IMR-90 (cell line): ENCODE measurements at regions not wholly inside any gene's neighbourhood (a gene's known extent, or its start where the extent isn't known, plus 50 kb on each side); places are given as distances from the start of the nearest gene placed in this dataset.

ENCODE experiments used
- ATAC-seq: fragments of 200-7000 bp; cut with Tn5 transposase; 2 replicates; pipeline ENCODE4 v1.9.1; 2020; ENCODE audit warnings: low read depth, mild to moderate bottlenecking, moderate library complexity
- BruUV-seq: library from RNA; stranded (reverse); fragments of 400-500 nt; replicated peaks from 2 replicates; lab custom pipeline; 2021; lab: Mats Ljungman, UMichigan
- CTCF ChIA-PET: fragments of 300-600 bp; formaldehyde crosslinking; extraction: SDS; loops from one replicate; lab custom pipeline; 2021; ENCODE audit warnings: antibody characterized with exemption; lab: Yijun Ruan, JAX
- POLR2A ChIA-PET: fragments of 300-600 bp; sonication (Branson Sonifier 250); formaldehyde crosslinking; loops from one replicate; lab custom pipeline; 2022; ENCODE audit warnings: antibody characterized with exemption; ENCODE audit not compliant: unreplicated experiment; lab: Charles Lee
- DNase-seq: peaks from one replicate; pipeline ENCODE4 v3.0.0; 2013
- H2AFZ ChIP-seq: replicated peaks from 2 replicates; pipeline ENCODE3; 2013; ENCODE audit warnings: low read length, mild to moderate bottlenecking; ENCODE audit not compliant: poor library complexity
- H2AK5ac ChIP-seq: 2 replicates; pipeline ENCODE4 v1.6.1; 2013; ENCODE audit warnings: low read depth, low read length, inconsistent platforms
- H2AK9ac ChIP-seq: replicated peaks from 2 replicates; pipeline ENCODE3; 2013; ENCODE audit warnings: mild to moderate bottlenecking, low read depth, low read length, moderate library complexity; ENCODE audit not compliant: poor library complexity
- H2BK120ac ChIP-seq: 2 replicates; pipeline ENCODE4 v1.6.1; 2013; ENCODE audit warnings: low read depth, low read length, inconsistent platforms
- H2BK15ac ChIP-seq: 3 replicates; pipeline ENCODE4 v1.6.1; 2013; ENCODE audit warnings: low read depth, low read length, inconsistent platforms
- H2BK20ac ChIP-seq: 2 replicates; pipeline ENCODE4 v1.6.1; 2013; ENCODE audit warnings: low read depth, mild to moderate bottlenecking, inconsistent platforms, low read length, moderate library complexity
- H2BK5ac ChIP-seq: 2 replicates; pipeline ENCODE4 v1.6.1; 2013; ENCODE audit warnings: mild to moderate bottlenecking, low read depth, low read length, inconsistent platforms; ENCODE audit not compliant: poor library complexity, severe bottlenecking
- H3K14ac ChIP-seq: replicated peaks from 2 replicates; pipeline ENCODE4 v1.6.1; 2013; ENCODE audit warnings: low read depth, low read length, inconsistent platforms
- H3K18ac ChIP-seq: 2 replicates; pipeline ENCODE4 v1.6.1; 2013; ENCODE audit warnings: low read depth, low read length, control low read depth
- H3K23ac ChIP-seq: 2 replicates; pipeline ENCODE4 v1.6.1; 2013; ENCODE audit warnings: low read depth, low read length, inconsistent platforms
- H3K27ac ChIP-seq: 2 replicates; pipeline ENCODE4 v1.5.1; 2013; ENCODE audit warnings: mild to moderate bottlenecking, control low read depth, low read length; ENCODE audit not compliant: insufficient read depth
- H3K27me3 ChIP-seq: 2 replicates; pipeline ENCODE4 v1.6.1; 2013; ENCODE audit warnings: low read length; ENCODE audit not compliant: control insufficient read depth, insufficient read depth
- H3K36me3 ChIP-seq: 2 replicates; pipeline ENCODE4 v1.6.1; 2013; ENCODE audit warnings: low read length, mixed read lengths; ENCODE audit not compliant: control insufficient read depth, insufficient read depth
- H3K4ac ChIP-seq: 2 replicates; pipeline ENCODE4 v1.6.1; 2013; ENCODE audit warnings: low read depth, low read length, inconsistent platforms
- H3K4me1 ChIP-seq: 2 replicates; pipeline ENCODE4 v1.6.1; 2013; ENCODE audit warnings: low read length, mixed read lengths; ENCODE audit not compliant: control insufficient read depth, insufficient read depth
- H3K4me2 ChIP-seq: 2 replicates; pipeline ENCODE4 v1.6.1; 2013; ENCODE audit warnings: low read depth, mild to moderate bottlenecking, control low read depth, low read length, moderate library complexity
- H3K4me3 ChIP-seq: 2 replicates; pipeline ENCODE4 v1.5.1; 2013; ENCODE audit warnings: low read depth, mild to moderate bottlenecking, control low read depth, low read length, moderate library complexity; ENCODE audit not compliant: insufficient read depth
- H3K56ac ChIP-seq: 2 replicates; pipeline ENCODE4 v1.6.1; 2013; ENCODE audit warnings: low read length, inconsistent platforms; ENCODE audit not compliant: insufficient read depth; ENCODE audit errors: extremely low read depth
- H3K79me1 ChIP-seq, 2 experiments: 2 replicates each; pipeline ENCODE4 v1.6.1; 2013; ENCODE audit warnings: low read length in 2 of 2, inconsistent platforms in 1 of 2, low read depth in 1 of 2
- H3K9ac ChIP-seq: 2 replicates; pipeline ENCODE4 v1.6.1; 2013; ENCODE audit warnings: low read depth, low read length, control low read depth
- H3K9me1 ChIP-seq: 2 replicates; pipeline ENCODE4 v1.6.1; 2013; ENCODE audit warnings: low read length, inconsistent platforms; ENCODE audit not compliant: insufficient read depth
- H3K9me3 ChIP-seq: 2 replicates; pipeline ENCODE4 v1.6.1; 2013; ENCODE audit warnings: low read length; ENCODE audit not compliant: control insufficient read depth, insufficient read depth
- H4K20me1 ChIP-seq: 2 replicates; pipeline ENCODE4 v1.6.1; 2013; ENCODE audit warnings: low read length, inconsistent platforms; ENCODE audit not compliant: insufficient read depth
- H4K5ac ChIP-seq: 2 replicates; pipeline ENCODE4 v1.6.1; 2013; ENCODE audit warnings: mild to moderate bottlenecking, low read depth, low read length, control low read depth
- H4K8ac ChIP-seq, 2 experiments: 2 replicates each; pipeline ENCODE4 v1.6.1; 2013; ENCODE audit warnings: low read depth in 2 of 2, low read length in 2 of 2, control low read depth in 1 of 2, inconsistent platforms in 1 of 2
- H4K91ac ChIP-seq: 2 replicates; pipeline ENCODE4 v1.6.1; 2013; ENCODE audit warnings: low read depth, low read length, inconsistent platforms; ENCODE audit not compliant: insufficient read depth
- CTCF ChIP-seq: conservative IDR thresholded peaks from 2 replicates; pipeline ENCODE4 v1.5.1; 2012; ENCODE audit warnings: mild to moderate bottlenecking, low read depth, low read length, improper control_type of control experiment
- NFE2L2 ChIP-seq: fragments of 150-350 bp; IDR thresholded peaks from 2 replicates; pipeline ENCODE4 v1.6.1; 2016; ENCODE audit warnings: low read depth, mild to moderate bottlenecking, low read length
- POLR2A ChIP-seq: IDR thresholded peaks from 2 replicates; pipeline ENCODE4 v1.6.1; 2012; ENCODE audit warnings: mild to moderate bottlenecking, low read depth, low read length
- RFX5 ChIP-seq: IDR thresholded peaks from 2 replicates; pipeline ENCODE4 v1.8.0; 2012; ENCODE audit warnings: low read depth, mild to moderate bottlenecking, low read length, moderate library complexity
- WGBS, 2 experiments: methylation state at CpG; one replicate each; pipeline versions ENCODE4 v1.1.5 to v1.1.7; 2013; ENCODE audit warnings: missing lambda C conversion rate in 2 of 2; ENCODE audit not compliant: insufficient read length in 1 of 2; ENCODE audit errors: extremely low coverage in 2 of 2; 5-methylcytosine and 5-hydroxymethylcytosine counted together
- dilution Hi-C: fragments of 300-500 bp; cut with HindIII; formaldehyde crosslinking; loops from one replicate; pipeline ENCODE4 v1.14.3; 2018; ENCODE audit warnings: low sequenced_read_pairs; ENCODE audit not compliant: unreplicated experiment
- in situ Hi-C: fragments of 300-500 bp; cut with MboI; formaldehyde crosslinking; loops from 3 replicates; pipeline ENCODE4 v1.14.3; 2019; ENCODE audit warnings: low sequenced_read_pairs, inconsistent platforms, mixed read lengths
- intact Hi-C: fragments of 100-400 bp; cut with micrococcal nuclease; formaldehyde crosslinking; loops from 2 replicates; pipeline ENCODE4 v1.10.0; 2022

DNA sequence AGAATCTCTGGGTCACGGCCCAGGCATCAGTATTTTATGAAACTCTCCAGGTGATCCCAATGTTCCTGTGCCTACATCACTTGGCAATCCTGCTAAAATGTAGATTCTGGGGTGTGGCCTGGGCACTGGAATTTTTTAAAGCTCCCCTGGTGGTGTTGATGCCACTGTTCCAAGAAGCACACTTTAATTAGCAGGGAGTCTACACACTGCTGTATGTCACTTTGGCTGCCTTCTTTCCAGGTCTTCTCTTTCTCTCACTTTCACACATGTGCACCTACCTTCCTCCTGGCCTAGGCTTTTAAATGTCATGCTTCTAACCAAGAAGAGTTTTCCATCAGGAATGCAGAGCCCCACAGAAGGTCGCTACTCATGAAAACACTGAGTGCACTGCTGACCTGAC is 136.0 kb upstream of the ALDH1B1 start:
- H3K4me2 ChIP-seq, result no peak overlapping the region
- no peak overlapping the region for H4K8ac ChIP-seq
- no peak overlapping the region for H3K9ac ChIP-seq
- H2BK20ac ChIP-seq, result no peak overlapping the region
- POLR2A ChIA-PET, result no interaction called here
- no peak overlapping the region for H2AK9ac ChIP-seq
- H3K56ac ChIP-seq, result no peak overlapping the region
- H3K4me1 ChIP-seq, result no peaks in the 10 kb centered on the region
- dilution Hi-C loops, result no loop called here
- no peaks in the 10 kb centered on the region for H3K9me1 ChIP-seq
- H4K91ac ChIP-seq, result no peak overlapping the region
- H3K79me1 ChIP-seq, result no peaks in the 10 kb centered on the region
- no peak overlapping the region for H2AFZ ChIP-seq
- DNase-seq, result no peak
- H2BK15ac ChIP-seq, result no peak overlapping the region
- H4K5ac ChIP-seq, result no peak overlapping the region
- no peak overlapping the region for H3K4ac ChIP-seq
- no peaks in the 10 kb centered on the region for H4K20me1 ChIP-seq
- no peak overlapping the region for H3K18ac ChIP-seq
- BruUV-seq, result no TSS peak
- peaks cover 29% of the 10 kb centered on the region for H3K27me3 ChIP-seq
- no peak overlapping the region for H3K27ac ChIP-seq
- CTCF ChIA-PET, result interaction anchor here (1.0 kb wide), 1 partner anchor 177 kb away, joined by 3 read pairs; no protein-coding TSS in a partner anchor
- in situ Hi-C loops, result no loop called here
- no peaks in the 10 kb centered on the region for H3K36me3 ChIP-seq
- H3K9me3 ChIP-seq, result no peaks in the 10 kb centered on the region
- H3K4me3 ChIP-seq, result no peak overlapping the region
- no peak for TF ChIP-seq RFX5
- no peak for TF ChIP-seq POLR2A
- no peak for TF ChIP-seq CTCF
- TF ChIP-seq NFE2L2, result no peak
- no peak overlapping the region for H2BK5ac ChIP-seq
- H2BK120ac ChIP-seq, result no peak overlapping the region
- intact Hi-C loops, result no loop called here
- no peak overlapping the region for H2AK5ac ChIP-seq
- no peak overlapping the region for H3K23ac ChIP-seq
- ATAC-seq, result no peak
- 67% methylated on average over 1 of the region's 2 CpGs; no CpG with 5 or more reads in 1 of the 2 experiments for WGBS, 2 experiments
- no peak overlapping the region for H3K14ac ChIP-seq
